ENCODE measurements at regions not wholly inside any gene's neighbourhood (a gene's known extent, or its start where the extent isn't known, plus 50 kb on each side); places are given as distances from the start of the nearest gene placed in this dataset.
A peak's percentile ranks its signal among the peaks of the same experiment; 100 is the strongest.

DNA sequence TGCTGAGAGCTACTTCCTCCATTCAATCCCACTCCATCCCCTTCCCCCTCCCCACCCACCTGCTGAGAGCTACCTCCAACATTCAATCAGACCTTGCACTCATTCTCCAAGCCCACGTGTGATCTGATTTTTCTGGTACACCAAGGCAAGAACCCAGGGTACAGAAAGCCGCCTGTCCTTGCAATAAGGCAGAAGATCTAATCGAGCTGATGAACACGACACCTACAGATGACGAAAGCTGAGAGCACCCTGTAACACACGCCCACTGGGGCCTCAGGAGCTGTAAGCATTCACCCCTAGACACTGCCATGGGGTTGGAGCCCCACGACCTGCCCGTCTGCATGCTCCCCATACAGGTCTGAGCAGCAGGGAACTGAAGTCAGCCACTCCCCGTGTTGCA lies 58.3 kb downstream of the TRIML1 start:
- no peak for DNase-seq (ENCODE audit: low spot score)

DNA sequence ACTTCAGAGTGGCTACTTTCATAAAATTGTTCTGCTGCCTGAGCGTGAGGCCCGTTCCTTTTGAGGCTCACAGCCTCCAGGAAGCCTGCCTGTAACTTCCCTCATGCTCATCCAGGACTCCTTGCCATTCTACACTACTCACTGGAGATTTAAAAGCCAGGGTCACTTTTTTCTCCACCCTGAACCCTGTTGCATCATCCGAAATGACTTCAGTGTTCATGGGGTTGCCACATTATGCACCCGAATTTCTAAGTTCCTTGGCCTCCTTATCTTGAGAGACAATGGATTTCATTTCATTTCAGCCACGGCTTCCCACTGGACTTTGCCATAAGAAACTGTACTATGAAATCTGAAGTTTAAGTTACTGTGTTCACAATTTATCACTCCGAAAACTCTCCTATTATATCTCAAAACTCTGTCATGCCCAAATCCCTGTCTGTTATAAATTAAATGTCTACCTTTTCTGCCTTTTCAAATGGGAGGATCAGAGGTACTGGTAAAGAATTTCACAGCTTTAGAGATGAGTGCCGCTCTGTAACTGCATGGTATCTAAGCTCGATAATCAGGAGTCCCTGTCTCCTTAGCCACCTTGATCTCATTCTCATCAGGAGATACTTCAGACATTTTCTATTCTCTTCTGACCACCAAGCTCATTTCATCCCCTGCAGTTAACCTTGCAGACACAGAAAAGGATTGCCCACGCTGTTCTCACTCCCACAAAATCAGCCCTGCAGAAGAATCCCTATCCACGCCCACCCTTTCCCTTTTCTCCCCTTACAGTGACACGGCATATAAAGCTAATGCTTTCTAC lies 59.9 kb downstream of the TRIML1 start:
- DNase-seq (ENCODE audit: low spot score): no peak

DNA sequence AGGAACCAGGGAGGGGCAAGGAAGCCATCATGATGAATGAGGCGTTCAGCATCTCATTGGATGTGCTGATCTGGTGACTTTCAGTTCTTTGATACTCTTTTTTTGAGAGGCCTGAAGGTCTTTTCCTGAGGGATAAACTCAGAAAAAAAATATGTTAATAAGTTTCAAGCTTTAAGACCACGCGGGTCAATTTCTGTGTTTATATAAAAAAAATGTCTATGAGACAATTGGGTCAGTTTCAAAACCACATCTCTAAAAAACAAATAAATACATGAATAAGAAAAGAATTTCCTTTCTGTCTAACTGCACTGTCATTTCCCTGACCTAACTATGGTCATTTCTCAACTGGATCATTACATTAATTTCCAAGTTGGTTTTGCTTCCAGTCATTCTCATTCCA lies 62.6 kb downstream of the TRIML1 start:
- DNase-seq (ENCODE audit: low spot score): no peak

DNA sequence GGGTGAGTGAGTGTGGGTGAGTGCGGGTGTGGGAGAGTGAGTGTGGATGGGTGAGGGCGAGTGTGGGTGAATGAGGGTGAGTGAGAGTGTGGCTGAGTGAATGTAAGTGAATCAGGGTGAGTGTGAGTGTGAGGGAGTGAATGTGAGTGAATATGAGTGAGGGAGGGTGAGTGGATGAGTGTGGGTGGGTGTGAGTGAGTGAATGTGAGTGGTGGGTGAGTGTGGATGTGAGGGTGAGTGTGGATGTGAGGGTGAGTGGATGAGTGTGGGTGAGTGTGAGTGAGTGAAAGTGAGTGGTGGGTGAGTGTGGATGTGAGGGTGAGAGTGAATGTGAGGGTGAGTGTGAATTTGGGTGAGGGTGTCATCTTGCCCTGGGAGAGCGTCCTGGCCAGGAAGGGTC lies 67.5 kb downstream of the TRIML1 start:
- DNase-seq (ENCODE audit: low spot score): no peak

DNA sequence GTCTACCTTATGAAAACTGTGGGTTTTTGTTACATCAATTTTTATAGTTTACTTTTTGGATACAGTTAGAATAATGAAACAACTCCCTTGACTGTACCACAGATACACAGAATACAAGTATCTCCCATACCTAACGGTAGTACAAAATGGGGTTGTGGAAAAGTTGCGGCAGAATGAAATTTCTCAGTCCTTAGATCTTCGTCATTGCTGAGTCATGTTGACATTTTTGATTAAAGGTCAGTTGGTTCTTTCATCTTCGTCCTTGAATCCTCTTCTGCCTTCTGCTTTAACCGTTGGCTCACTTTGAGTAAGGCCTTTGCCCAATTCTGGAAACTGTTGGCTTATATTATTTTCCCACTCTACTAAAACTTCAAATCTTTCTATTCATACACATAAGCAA lies 75.6 kb downstream of the TRIML1 start:
- DNase-seq (ENCODE audit: low spot score): no peak

DNA sequence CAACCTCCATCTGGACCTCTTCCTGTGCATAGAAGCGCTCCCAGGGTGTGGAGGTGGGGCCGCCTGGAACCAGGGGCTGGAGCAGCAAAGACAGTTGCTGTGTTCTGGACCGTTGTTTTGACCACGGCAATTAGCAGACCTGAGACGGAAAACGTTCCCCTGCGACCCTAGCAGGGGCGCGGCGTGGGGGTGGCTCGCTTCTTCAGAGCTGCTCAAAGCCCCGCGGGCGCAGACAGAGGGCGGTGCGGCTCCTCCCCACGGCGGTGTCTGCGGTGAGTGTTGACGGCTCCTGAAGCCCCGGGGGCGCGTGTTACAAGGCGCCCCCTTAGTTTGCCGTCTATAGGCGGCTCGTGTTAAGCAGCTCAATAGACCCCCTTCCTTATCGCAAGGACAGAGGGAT lies 79.2 kb downstream of the TRIML1 start:
- DNase-seq (ENCODE audit: low spot score): no peak

DNA sequence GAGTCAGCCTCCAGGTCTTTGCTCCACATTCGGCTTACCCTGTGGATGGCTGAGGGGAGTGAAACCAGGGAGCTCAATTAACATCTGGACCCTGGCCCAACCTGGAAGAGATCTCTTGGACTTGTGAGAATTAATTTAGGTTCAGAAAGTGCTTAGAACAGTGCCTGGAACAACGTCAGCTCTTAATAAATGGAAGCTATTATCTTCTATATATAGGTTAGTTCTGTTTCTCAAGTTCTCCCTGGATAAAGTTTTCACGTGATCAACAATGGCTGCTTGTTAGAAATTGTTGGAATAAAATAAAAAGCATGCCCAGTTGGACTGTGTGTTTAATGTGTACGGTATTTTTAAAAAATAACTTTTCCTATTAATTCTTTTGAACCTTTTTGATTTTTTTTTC lies 80.8 kb downstream of the TRIML1 start:
- no peak for DNase-seq (ENCODE audit: low spot score)

DNA sequence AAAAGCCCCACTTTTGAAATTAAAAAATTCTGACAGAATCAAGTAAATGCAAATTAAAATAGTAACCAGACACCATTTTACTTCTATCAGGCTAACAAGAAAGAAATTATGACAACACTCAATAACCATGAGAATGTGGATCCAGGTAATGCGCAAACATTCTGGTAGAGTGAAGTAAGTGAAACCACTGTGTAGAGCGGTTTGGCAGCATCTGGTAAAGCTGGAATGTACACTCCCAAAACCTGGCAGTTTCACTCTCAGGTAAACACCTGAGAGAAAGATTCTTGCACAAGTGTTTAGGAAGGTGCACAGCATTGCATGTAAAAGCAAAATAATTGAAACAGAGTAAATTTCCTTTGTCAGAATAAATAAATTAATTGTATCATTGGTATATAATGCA lies 81.8 kb downstream of the TRIML1 start:
- no peak for DNase-seq (ENCODE audit: low spot score)

DNA sequence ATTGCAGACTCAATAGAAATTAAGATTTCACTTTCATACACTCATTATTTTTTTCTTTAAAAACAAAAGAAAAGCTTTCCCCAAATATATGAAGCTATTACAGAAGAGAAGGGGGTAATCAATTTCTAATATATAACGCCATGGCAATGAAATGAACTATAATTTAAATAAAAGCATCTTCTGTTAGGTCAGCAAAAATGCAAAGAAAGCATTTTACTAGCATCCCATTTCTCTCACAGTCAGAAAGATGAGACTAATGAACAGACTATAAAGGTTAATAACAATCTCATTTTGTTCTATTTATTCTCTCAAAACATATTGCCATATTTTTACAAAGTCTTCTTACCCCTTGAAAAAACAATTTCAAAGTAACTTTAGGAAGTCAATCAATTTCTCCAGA lies 89.0 kb downstream of the TRIML1 start:
- DNase-seq (ENCODE audit: low spot score): no peak

DNA sequence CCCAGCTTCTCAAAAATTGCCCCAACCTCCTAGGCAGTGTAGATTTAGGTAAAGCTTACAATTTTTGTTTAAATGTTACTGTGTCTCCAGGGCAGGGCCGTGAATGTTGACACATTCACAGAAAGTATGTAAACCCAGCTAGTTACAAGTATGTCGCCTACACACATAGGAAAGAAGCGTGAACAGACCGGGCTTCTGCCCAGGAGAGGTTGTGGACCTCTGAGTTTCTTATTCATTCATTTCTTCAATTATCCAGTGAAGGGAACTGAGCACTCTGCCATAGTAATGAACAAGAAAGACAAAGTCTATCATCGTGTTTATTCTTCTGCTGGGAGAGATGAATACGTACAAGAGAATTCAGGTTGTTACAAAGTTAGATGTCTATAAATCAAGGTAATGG lies 93.2 kb downstream of the TRIML1 start:
- DNase-seq (ENCODE audit: low spot score): no peak

DNA sequence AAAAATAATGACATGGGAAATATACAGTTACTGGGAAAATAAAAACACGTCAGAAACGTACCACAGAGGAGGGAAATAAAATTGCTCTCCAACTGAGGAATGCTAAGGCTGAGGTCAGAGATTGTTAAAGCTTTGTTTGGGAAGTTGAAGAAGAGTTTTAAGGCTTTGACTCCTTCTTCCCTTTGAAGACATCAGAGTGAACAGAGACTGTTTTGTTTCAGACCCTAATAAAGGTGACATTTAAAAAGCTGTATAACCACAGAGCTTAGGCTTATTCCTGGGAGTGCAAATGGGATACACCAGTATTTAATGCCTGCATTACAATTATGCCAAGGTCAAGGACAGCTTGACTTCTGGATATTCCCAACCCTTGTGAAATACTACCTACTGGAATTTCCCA lies 102.8 kb downstream of the TRIML1 start:
- DNase-seq (ENCODE audit: low spot score): no peak

DNA sequence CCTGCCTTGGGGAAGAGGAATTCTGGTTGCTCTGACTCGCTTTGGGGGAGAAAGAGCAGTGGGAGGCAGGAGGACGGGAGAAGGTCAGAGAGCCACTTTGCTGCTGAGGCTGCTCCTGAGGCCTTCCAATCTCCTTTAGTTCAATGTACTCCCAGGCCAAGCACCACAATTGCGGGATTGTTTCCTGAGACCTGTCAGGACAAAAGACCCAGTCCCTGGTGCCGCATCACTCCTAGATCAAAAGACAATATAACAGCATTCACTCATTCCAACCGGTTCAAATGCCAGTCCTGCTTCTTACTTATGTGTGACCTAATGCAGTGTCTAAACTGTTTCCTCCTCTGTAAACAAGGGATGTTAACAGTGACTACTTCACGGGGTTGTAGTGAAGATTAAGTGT lies 106.4 kb downstream of the TRIML1 start:
- DNase-seq (ENCODE audit: low spot score): no peak

DNA sequence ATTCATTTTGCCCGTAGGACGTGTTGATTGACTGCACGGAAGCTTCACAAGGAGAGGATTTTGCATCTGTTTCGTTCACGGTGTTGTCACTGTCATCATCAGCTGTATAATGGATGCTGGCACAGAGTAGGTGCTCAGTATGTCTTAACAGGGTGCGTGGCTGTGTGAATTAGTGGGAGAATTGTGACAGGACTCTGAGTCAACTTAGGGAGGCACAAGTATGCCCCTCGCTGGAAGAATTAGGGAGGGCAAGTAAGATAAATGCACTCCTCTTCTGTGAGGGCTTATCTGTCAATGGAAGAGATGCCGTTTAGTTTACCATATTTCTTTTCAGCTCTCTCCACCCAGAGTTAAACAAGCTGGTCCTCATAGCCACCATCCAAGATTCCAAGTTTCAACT lies 107.2 kb downstream of the TRIML1 start:
- DNase-seq (ENCODE audit: low spot score): no peak

DNA sequence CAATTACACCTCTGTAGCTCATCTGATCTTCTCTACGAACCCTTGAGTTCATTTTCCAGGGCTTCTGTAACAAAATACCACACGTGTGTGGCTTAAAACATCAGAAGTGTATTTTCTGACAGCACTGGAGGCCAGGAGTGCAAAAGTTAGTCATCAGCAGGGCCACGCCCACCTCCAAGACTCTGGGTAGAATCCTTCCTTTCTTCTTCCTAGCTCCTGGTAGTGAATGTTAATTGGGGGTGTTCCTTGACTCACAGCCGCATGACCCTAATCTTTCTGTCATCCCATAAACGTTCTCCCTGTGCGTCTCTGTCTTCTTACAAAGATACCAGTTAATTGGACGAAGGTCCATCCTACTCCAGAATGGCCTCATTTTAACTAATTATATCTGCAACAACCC lies 115.0 kb downstream of the TRIML1 start:
- DNase-seq (ENCODE audit: low spot score): peak; percentile 17

DNA sequence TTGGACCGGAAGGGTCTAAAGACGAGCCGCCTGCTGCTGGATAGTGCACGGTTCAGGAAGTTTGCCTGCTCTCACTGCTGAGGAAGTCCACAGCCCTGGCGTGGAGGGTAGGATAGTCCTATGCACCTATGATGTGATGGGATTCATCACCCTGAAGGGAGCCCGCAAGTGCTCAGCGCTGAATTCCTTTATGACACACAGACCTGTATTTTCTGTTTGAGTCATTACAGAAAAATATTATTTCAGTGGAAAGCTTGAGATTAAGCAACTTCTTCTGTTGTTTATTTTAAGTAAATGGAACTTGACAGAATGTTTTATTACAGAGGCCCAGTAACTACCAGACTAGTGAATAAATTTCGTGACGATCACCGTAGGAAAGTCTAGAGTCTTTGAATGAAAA lies 123.2 kb downstream of the TRIML1 start:
- no peak for DNase-seq (ENCODE audit: low spot score)

DNA sequence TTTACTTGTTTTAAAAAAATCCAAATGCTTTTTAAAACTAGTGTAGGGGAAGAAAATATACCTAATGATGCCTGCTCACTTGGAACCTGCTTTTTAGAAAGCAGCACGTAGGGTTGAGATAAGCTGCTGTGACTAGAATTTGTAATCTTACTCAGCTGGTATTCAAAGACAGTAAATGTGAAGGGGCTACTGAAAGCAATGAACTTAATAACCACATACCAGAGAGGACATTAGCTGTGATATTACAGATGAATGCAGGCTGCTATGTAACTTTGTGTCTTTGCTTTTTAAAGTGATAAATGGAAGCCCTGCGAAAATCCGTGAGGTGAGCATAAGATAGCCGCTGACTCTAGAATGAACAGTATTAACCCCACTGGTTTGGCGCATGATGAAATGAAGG lies 124.1 kb downstream of the TRIML1 start:
- DNase-seq (ENCODE audit: low spot score): no peak

DNA sequence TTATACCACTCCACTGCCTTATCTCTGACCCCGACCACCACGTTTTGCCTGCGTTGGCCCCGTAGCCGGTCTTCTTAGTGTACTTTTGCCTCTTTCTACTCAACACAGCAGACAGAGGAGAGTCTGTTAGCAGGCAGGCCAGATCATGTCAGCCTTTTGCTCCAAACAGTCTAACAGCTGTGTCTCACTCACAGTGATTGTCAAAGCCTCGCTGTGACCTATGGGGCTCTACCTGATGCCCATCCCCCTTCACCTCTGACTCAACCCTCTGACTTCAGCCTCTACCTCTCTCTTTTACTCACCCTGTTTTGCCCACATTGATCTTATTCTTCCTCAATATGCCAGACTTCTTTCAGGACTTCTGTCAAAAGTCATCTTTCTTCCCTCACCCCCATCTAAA lies 127.1 kb downstream of the TRIML1 start:
- DNase-seq (ENCODE audit: low spot score): no peak

DNA sequence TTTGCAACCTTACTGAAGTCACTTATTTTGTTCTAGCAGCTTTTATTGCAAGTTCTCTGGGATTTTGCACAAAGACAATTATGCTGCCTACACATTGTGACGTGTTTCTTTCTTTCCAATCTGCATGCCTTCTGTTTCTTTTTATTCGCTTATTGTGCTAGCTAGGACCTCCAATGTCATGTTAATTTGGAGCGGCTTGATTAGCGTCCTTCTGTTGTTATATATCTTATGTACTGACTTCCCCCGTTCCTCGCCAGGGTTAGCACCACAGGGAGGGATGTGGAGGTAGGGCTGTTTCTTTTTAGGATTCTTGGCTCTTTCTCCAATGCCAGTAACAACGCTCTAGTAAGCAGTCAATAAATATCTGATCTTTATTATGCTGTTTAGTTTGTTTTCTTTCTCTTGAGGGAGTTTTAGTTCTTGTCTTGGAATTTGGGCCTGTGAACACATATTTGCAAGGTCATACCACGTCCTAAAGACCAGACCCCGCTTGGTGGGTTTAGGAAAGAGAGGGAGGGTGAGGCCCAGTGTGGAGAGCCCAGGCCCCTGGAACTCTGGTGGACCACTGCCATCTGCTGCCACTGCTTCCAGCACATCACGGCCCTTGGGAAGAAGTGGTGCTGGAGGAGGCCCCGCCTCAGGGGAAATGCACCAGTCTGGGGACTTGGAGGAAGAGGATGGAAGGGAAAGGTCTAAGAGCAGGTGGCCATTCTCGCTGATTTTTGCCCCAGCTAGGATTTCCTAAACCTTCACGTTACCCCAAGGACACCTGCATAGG lies 129.1 kb downstream of the TRIML1 start:
- no peak for DNase-seq (ENCODE audit: low spot score)

DNA sequence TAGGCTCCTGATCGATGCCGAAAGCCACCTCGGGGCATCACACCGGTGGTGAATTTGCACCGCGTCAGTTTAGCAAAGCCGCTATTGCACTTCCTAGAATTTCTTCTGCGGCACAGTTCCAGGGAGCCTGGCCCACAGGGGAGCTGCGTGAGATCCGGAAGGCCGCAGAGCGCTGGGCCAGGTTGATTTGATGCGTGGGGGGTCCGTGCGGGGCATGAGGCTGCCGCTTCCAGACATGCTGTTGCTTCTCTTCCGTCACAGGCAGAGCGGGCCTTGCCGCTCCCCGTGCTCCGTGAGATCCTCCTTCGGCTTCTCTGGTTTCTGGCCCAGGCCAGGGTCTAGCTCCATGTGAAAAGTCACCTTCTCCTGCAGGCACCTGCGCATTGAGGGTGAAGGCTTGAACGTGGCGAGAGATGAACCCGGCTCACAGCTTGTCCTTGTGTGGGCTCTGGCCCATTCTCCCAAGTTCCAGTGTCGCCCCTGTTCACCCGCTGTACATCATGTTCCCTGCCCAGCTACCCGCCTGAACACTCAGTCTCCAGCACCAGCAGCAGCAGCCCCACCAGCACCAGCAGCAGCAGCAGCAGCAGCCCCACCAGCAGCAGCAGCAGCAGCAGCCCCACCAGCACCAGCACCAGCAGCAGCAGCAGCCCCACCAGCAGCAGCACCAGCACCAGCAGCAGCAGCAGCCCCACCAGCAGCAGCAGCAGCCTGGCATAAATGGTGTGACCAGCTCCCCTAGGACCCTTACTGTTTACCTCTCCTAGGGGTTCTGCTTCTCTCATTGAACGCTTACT lies 131.2 kb downstream of the TRIML1 start:
- no peak for DNase-seq (ENCODE audit: low spot score)

DNA sequence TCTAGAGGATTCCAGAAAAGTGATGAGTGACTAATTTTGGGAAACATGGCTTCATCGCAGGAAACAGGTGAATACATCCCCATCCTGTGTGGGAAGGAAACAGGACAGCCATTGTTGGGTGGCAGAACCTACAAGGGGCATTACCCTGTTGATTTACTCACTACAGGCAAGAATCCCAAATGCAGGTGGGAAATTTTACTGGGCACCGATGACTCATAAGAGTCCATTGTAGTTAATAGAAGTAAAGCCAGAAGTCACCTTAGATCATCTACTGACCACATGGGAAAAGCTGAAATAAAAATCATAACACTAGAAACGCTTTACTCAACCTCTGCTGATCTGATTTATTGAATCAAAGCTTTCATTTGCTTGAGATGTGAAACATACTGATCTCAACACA lies 136.4 kb downstream of the TRIML1 start:
- DNase-seq (ENCODE audit: low spot score): peak; percentile 66

DNA sequence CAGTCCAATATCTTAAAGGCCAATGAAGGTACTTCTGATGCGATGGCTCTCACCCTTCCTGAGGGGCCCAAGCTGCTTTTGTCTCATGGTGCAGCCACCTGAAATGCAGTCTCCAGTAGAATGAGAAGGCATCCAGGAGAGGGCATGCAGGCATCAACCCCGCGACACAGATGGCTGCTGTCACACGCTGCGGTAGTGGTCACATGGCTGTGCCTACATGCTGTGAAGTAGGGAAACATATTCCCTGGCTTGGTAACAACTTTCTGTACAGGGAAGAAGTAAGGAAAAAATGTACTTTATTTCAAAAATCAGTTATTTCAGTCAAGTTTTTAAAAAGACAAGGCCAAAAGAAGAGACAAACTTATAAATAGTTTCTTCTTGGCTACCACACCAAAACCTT lies 139.9 kb downstream of the TRIML1 start:
- no peak for DNase-seq (ENCODE audit: low spot score)

DNA sequence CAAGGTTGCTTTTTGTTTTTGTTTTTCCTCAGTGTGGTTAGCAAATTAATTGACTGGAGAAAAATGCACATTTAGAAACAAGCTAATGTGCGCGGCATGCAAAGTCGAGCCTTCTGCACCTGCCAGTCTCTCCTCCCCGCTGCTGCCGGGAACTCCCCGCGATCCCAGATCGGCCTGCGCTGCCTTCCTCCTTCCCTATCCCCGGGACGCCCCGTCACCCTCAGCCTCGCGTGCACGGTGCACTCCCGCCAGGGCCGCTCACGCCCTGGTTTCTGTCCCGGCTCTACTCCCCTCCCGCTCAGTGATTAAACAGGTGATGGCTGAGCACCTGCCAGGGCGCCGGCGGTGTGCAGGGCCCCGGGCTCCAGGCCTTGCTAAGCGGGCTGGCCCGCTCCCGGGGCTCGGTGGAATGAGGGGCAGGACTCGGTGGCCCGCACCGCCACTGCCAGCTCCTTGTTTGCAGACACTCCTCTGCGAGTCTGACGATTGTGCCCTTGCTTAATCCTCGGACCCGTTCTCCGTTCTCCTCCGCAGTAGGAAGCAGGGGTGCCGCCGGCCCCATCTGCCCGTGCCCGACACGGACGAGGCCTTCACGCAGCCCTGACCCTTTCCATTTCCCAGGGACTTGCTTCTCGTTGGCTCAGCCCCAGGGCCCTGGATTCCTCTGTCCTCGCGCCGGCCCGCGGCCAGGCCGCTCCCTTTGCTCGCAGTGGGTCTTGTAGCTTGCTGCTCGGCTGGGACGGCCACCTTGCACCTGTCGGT lies 143.4 kb downstream of the TRIML1 start:
- peak; percentile 57 for DNase-seq (ENCODE audit: low spot score)
